Retinal pigment epithelial cell (primary cell): ENCODE measurements at regions not wholly inside any gene's neighbourhood (a gene's known extent, or its start where the extent isn't known, plus 50 kb on each side); places are given as distances from the start of the nearest gene placed in this dataset.

Experiments used
- DNase-seq: peaks from one replicate; pipeline ENCODE4 v3.0.0-alpha.2; 2010; ENCODE audit warnings: low read depth
- H3K4me3 ChIP-seq: 2 replicates; pipeline ENCODE4 v1.5.1; 2011; ENCODE audit warnings: mild to moderate bottlenecking, low read length, control low read depth, moderate library complexity
- TF ChIP-seq, protein P1 (sequence below): conservative IDR thresholded peaks from 2 replicates; pipeline ENCODE4 v1.5.1; 2011; ENCODE audit warnings: low read depth, low read length, control low read depth, inconsistent platforms

DNA sequence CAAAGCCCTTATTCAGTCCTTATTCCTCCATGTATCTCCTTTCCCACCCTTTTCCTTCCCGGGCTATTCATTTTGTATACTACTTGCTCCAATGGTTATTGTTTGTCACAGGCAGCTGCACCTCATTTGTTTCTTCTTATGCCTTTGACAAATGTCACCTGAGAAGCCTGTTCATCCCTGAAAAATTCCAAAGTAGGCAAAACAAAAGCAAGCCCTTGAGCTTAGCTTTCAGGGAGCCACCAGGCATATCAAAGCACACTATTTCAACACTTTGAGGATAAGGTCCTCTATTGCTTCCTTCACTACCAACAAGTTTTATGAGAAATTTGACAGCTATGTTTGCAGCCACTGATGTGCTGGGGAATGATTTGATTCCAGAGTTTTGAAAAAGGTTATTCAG lies 738.7 kb upstream of the LMO3 start:
- no peak for DNase-seq
- H3K4me3 ChIP-seq, result no peak overlapping the region
- TF ChIP-seq, protein P1, sequence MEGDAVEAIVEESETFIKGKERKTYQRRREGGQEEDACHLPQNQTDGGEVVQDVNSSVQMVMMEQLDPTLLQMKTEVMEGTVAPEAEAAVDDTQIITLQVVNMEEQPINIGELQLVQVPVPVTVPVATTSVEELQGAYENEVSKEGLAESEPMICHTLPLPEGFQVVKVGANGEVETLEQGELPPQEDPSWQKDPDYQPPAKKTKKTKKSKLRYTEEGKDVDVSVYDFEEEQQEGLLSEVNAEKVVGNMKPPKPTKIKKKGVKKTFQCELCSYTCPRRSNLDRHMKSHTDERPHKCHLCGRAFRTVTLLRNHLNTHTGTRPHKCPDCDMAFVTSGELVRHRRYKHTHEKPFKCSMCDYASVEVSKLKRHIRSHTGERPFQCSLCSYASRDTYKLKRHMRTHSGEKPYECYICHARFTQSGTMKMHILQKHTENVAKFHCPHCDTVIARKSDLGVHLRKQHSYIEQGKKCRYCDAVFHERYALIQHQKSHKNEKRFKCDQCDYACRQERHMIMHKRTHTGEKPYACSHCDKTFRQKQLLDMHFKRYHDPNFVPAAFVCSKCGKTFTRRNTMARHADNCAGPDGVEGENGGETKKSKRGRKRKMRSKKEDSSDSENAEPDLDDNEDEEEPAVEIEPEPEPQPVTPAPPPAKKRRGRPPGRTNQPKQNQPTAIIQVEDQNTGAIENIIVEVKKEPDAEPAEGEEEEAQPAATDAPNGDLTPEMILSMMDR, result no peak

DNA sequence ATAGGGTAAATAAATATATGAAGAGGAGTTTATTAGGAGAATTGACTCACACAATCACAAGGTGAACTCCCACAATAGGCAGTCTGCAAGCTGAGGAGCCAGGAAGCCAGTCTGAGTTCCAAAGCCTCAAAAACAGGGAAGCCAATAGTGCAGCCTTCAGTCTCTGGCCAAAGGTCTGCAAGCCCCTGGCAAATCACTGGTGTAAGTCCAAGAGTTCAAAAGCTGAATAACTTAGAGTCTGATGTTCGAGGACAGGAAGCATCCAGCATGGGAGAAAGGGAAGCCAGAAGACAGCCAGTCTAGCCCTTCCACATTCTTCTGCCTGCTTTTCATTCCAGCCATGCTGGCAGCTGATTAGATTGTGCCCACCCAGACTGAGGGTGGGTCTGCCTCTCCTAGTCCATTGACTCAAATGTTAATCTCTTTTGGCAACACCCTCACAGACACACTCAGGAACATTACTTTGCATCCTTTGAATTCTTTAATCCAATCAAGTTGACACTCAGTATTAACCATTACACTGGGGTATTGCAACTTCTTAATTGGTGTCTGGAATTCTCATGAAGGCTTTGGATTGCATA lies 736.5 kb upstream of the LMO3 start:
- TF ChIP-seq, protein P1, result no peak
- DNase-seq, result peak; percentile 47
- H3K4me3 ChIP-seq, result no peak overlapping the region

DNA sequence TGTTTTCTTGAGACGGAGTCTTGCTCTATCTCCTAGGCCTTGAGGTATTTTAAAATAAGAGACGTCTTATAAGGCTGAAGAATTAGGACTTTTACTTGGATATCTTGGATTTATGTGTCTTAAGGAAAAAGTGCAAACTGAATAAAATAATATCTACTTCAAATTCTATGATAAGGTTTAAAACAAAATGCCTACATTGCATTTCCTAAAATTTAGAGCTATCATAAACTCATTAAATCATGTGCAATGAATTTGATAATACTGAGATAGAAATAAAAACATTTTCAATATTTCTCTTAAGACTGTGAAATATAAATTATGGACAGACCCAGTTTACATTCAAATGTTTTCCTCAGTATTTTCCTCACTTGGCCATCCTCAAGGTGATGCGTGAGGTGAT lies 729.5 kb upstream of the LMO3 start:
- TF ChIP-seq, protein P1, result no peak
- DNase-seq, result no peak
- no peak overlapping the region for H3K4me3 ChIP-seq

DNA sequence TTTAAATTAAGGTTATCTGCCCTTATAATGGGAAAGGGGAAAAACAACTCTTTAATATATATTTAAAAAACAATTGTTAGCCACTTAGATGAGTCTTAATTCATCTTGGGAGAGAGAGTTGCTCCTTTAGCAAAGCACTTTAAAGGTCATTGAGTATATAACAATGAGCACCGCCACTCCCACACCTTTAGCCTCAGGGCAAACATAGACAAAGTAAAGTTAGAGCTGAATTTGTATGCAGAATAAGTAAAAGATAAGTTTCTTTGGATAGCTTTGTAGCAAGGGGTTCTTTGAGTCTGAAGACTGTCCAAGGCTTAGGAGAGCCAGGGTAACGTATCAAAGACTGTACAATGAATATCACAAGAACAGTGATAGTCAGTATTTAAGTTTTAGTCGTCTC lies 728.8 kb upstream of the LMO3 start:
- no peak for DNase-seq

DNA sequence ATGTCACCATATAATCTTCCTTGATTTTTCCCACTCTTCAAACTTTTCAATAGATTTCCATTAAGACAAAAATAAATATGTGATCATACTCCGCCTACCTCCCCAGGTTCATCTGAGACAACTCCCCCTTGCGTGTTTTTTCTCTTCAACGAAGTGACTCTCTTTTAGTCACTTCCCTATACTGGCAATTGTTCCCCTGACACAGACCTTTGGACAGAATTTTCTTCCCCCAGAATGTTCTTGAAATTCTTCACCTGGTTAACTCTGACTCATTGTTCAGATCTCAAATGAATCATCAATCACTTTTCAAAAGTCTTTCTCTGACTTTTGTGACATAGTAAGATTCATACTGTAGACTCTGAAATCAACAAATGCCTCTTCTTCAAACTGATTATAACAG lies 727.3 kb upstream of the LMO3 start:
- TF ChIP-seq, protein P1, result no peak
- H3K4me3 ChIP-seq, result no peak overlapping the region
- DNase-seq, result no peak

More for the DNA sequence above, 728.8 kb upstream of the LMO3 start:
- no peak overlapping the region for H3K4me3 ChIP-seq
- TF ChIP-seq, protein P1, result no peak

DNA sequence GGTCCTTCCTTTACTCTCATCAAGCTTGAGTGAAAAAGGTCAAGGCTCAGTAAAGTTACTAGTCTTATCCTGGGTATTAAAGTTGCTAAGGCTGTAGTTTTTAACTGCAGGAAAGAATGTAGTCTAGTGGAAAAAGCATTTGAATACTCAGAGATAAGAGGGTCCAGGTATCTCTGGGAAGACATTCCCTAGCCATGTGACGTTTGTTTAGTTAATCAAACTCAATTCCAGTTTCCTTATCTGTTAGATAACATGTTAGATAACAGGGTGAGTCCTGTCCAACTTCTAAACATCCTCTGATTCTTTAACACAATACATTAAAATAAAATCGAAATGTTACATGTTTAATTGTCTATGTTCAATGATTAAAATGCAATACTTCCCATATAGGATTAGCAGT lies 720.7 kb upstream of the LMO3 start:
- no peak for DNase-seq
- TF ChIP-seq, protein P1, result no peak
- H3K4me3 ChIP-seq, result no peak overlapping the region

DNA sequence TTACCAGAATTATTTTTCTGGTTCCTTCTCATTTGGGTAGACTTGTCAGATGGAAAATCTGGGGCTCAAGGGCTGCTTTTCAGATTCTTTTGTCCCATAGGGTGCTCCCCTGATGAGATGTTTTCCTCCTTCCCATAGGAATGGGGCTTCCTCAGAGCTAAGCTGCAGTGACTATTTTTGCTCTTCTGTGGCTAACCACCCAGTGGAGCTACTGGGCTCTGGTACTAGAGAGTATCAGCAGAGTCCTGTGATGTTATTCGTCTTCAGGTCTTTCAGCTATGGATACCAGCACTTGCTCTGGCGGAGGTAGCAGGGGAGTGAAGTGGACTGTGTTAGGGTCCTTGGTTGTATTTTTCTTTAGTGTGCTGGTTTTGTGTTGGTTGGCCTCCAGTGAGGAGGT lies 716.1 kb upstream of the LMO3 start:
- DNase-seq, result no peak
- no peak overlapping the region for H3K4me3 ChIP-seq
- TF ChIP-seq, protein P1, result no peak
